ENCODE measurements at regions not wholly inside any gene's neighbourhood (a gene's known extent, or its start where the extent isn't known, plus 50 kb on each side); places are given as distances from the start of the nearest gene placed in this dataset.

DNA sequence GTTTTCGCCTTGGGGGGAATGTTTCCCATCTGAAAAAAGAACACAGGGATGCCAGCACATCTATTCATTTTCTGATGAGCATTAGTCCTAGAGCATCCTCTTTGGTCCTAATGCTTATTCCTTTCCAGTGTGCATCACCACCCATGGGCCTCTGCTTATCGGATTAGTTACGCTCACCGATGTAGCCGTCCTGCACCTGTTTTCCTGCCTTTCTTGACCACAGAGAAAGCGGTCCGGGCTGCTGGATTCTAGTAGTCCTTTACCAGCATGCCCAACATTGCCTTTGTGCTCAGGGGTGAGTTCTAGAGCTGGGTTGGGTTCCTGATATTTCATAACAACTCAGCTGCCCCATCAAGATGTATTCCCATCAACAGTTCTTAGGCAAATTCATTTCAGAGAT lies 2084.5 kb upstream of the C9orf72 start:
- DNase-seq, result no peak

DNA sequence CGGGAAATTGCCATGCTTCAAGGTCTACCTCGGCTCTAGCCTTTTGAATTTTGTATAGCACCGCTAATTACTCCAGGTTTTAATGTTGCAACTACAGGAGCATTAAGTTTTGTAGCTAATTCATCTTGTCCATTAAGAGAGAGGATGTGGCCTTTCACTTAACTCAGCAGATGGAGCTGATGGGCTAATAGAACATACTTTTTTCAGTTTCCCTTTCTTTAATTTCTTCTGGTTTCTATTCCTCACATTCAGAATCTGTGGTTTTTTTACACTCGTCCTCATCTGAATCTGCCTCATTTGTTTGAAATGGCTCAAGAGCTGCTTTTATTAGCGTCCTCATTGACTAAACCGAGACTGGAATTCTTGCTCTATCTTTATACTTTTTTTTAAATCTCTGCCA lies 2085.7 kb upstream of the C9orf72 start:
- DNase-seq, result no peak

DNA sequence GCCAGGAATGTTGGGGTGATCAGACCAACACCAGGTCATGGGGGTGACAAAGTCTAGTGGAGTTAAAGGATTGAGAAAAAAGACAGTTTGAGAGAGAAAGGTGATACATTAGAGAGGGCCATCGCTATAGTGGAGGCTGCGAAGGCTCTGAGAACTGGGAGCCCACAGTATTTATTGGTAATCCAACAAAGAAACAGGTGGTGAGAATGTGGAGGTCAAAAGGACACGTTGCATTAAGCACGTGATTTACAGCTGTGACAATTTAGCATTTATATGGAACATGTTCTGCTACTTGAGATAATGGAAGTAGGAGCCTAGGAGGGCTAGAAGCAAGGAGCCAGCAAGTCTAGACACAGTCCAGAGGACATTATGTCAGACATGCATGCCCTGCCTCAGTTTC lies 2086.5 kb upstream of the C9orf72 start:
- no peak for DNase-seq

DNA sequence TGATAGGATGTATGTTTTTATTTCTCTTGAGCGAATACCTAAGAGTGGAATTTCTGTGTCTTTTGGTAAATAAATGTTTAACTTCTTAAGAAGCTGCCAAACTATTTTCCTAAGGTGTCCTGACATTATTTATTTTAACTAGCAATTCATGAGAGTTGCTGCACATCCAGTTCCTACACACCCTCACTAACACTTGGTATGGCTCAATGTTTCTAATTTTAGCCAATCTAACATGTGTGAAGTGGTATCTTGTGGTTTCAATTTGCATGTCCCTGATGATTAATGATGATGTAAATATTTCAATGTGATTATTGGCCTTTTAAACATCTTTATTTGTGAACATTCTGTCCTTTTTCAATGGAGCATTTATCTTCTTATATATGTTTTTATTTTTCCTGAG lies 2095.5 kb upstream of the C9orf72 start:
- no peak for DNase-seq

DNA sequence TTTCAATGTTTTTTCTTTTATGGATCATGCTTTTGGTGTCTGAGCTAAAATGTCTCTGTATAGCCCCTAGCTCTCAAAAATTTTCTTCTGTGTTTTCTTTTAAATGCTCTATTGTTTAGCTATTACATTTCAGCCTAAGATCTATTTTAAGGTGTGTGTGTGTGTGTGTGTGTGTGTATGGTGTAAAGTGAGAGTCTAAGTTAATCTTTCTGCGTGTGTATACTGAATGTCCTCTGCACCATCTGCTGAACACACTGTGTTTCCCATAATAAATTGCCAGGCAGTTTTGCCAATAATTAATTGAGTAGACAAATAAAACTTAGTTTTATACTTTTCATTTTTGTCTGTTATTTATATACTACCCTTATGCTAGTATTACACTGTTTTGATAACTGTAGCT lies 2096.3 kb upstream of the C9orf72 start:
- no peak for DNase-seq

DNA sequence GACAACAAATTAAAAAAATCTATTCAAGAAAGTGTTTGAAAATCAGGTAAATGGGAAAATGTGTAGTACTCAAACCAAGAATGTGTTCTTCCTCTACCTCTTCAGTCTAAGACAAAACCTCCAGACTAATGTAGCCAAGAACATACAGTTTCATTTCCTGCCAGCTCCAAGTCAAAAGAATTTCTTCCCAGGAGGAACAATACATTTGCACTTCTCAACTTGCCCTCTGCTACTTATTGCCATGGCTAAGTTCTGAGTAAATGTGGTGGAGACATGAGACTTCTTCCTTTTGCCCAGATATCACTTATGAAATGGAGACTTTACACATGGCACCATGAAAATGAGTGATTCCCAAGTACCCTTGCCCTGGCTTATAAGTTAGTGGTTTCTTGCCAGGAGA lies 2112.2 kb upstream of the C9orf72 start:
- no peak for DNase-seq

DNA sequence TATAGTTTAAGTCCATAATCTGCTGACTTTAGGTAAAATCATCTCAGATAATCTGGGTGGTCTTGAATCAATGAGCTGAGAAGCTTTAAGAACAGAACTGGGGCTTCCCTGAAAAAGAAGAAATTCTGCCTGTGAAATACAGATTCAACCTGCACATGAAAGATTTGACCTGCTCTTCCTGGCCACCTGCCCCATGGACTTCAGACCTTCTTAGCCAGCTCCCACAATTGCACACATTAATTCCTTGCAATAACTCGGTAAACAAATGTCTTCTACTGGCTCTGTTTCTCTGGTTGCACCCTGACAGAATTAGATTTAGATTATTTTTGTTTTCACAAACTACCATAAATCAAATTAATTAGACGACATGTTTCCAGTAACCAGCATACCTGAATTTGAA lies 2117.9 kb upstream of the C9orf72 start:
- DNase-seq, result no peak

DNA sequence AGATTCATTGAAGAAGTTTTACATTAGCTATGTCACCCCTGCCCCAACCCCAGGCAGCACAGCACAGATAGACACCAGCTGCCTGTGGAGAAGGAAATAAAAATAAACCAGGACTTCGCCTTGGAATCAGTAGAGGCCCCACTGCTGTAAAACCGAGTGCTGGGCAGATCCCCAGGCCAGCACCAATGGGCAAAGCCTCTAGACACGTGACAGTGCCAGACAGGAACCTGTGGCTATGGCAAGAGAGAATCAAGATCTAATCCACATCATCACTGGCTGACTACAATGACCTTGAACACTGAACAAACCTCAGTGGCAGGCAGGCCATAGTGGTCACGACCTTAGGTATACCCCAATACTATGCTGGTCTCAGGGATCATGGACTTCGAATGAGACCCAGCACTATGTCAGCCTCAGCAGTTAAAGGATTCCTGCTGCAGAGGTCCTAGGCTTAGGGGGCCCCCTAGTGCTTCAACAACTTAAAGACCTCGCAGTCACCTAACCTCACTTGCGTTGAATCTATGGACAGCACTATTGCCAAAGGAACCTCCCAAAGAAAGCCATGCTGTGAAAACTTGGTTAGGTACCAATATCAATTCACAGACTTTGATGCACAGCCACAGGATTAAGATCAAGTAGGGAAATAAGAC lies 2118.6 kb upstream of the C9orf72 start:
- no peak for DNase-seq

DNA sequence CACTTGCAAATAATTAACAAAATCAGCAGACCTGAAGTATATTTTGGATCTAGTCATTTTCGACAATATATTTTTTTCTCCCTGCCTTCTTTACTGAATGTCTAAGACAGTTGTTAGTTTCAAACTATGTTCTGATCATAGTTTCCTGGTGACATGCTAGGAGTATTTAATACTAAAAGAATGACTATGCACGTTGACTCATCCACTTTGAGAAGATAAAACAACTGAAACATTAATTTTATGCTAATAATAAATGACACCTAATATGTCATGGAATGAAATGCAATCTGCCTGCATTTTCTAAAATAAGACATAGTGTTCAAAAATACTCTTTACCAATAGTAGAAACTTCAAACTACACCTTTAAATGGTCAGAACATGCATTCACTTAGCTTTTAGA lies 2123.7 kb upstream of the C9orf72 start:
- no peak for DNase-seq

DNA sequence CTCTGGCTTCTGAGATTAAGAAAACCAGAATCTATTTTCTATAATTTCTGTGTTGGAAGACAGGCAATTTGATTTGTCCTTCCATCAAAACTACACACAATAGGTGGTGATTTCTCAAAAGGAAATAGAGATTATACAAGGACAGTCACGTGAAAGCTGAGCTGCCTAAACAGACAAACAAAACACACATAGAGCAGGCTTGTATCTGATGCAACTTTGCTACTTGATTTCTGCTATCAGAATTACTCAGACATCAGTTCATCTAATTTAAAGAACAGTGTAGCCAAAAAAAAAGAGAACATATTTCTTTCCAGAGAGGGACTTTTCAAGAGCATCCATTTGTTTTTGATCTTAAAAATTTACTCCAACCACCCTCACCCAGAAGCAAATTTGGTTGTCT lies 2128.3 kb upstream of the C9orf72 start:
- no peak for DNase-seq

DNA sequence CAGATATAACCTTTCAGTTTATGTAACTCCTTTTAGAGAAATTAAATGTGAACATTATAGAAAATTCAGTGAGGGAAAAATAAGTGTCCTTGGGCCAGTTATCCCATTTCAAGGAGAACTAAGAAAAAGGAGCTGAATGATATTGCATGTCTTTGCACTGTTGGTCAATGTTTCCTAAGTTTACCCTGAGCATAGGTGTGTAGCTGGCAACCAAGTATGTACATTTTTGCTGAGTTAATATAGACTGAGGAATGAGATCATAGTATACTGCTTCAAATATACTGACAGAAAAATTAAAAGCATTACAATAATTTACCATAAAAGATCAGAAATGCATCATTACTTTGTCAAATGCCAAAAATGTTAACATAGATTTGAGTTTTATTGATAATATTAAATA lies 2128.7 kb upstream of the C9orf72 start:
- DNase-seq, result no peak

DNA sequence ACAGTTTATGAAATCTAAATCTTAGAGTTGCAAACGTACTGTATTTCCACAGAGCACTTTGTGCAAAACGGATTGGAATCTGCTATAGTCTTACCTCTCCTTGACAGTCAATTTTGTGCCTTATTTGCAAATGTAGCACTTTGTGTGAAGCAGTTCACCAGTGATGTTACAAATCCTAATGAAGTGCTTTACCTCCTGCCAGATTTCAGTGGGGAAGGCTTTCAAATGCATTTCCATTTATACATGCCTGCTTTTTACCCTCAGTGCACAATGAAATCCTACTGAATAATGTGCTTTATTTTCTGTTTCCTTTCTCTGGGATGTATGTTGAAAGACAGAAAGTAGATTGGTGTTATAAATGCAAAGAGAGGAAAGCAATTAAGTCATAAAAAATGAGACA lies 2141.6 kb upstream of the C9orf72 start:
- no peak for DNase-seq

DNA sequence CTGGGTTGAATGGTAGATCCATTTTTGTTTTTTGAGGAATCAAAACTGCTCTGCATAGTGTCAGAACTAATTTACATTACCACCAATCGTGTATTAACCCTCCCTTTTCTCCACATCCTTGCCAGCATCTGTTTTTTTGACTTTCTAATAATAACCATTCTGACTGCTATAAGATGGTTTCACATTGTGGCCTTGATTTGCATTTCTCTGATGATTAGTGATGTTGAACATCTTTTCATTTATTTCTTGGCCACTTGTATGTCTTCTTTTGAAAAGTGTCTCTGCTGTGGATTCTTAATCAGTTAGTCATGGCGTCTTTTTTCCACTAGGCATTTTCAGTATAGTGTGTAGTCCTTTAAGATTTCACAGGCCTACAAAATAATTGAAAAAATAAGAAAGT lies 2144.3 kb upstream of the C9orf72 start:
- no peak for DNase-seq

DNA sequence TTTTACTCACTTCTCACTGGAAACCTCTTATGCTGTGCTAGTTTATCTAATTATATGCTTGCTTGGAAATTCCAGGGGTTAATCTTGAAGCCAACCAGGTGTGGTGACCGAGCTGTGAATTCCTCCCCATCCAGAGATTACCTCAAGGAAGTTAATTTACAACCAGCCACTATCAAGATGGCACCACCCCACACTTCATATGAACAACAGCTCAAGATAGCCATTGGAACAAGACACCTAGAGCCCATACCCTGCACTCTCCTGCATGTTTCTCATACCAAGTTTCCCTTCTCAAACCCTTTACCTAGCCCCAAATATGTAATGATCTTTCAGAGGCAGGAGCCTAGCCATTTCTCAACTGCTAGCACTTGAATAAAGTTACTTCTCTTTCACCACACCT lies 2156.9 kb upstream of the C9orf72 start:
- DNase-seq, result no peak

DNA sequence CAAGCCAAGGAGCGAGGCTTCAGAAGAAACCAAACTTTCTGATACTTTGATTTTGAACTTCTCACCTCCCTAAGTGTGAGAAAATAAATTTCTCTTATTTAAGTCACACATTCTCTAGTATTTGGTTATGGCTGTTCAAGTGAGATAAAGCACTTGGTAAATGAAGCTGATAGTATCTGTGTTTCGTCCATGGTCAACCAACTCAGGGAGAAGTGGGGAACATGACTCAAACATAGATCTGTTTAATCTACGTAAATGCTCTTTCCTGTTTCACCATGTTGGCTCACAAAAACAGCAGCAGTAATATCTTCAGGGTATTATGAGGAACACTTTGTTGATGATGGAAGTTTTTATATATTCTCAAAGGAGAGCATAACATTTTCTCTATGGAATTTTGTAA lies 2167.2 kb upstream of the C9orf72 start:
- DNase-seq, result no peak

DNA sequence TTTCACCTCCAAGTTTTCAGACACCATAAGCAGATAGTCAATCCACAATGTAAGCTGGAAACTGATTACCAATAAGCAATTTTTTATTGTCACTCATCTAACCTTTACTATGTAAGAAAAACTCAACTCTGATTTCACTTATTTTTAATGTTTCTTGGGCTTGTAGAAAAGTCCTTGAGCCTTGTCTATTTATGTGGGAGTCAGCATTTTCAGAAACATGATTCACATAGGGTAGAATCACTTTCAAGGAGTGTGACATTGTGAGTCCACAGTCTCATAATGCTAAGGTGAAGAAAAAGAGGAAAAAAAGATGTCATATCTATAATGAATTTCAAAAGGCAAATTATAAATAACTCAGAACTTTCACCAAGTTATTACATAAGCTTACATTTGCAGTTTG lies 2167.9 kb upstream of the C9orf72 start:
- no peak for DNase-seq

DNA sequence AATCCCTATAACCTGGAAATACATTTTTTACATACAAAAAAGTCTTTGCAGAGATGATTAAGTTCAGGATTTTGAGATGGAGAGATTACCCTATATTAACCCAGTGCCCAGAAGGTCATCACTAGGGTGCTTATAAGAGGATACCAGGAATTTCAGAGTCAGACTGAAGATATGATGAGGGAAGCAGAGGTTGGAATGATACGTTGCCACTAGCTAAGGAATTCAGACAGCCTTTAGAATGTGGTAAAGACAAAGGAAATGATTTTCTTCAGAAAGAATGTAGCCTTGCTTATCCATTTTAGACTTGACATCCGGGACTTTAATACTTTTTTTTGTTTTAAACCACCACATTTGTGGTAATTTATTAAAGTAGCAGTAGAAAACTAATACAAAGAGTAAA lies 2176.8 kb upstream of the C9orf72 start:
- no peak for DNase-seq

DNA sequence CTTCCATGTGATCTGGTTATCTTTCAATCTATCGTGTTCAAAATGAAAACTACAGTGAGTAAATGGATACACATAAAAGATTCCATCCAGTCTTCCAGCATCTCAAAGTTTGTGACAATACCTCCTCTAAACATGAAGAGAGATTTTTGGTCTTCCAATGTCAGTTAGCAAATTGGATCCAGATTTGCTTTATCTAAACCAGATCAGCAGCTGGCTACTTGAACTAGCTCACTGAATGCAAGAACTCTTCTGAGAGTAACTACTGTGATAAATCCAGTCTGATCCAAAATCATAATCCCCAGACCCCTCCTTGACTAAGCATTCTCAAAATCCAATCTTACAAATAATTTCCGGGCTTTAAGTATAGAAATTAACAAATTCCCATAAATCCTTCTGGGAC lies 2177.9 kb upstream of the C9orf72 start:
- DNase-seq, result no peak

DNA sequence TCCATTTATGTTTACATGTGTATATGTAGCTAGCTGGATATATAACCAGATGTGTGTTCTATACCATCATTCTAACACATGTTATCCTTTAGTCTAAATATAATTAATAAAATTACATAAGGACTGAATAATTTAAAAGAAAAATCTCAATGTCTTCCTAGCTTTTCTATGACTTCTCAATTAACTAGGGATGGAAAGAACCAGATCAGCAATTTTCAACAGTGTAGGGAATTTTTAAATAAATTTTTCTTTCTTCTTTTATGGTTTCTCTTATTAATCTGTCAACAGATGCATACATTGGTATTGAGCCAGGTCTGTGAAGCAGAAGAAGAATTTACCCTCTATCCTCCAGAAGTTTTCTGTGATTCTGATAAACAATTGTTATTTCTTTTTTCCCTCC lies 2180.4 kb upstream of the C9orf72 start:
- no peak for DNase-seq

DNA sequence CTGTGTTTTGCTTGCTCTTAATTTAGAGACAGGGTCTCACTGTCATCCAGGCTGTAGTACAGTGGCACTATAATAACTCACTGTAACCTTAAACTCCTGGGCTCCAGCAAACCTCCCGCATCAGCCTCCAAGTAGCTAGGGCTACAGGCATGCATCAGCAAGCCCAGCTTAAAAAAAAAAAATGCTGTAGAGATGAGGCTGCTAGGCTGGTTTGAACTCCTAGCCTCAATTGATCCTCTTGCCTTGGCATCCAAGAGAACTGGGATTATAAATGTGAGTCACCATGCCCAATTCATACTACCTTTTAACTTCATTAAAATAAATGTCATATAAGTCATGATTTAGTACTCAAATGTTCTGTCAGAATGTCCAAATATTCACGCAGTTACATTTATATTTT lies 2195.7 kb upstream of the C9orf72 start:
- DNase-seq, result no peak

DNA sequence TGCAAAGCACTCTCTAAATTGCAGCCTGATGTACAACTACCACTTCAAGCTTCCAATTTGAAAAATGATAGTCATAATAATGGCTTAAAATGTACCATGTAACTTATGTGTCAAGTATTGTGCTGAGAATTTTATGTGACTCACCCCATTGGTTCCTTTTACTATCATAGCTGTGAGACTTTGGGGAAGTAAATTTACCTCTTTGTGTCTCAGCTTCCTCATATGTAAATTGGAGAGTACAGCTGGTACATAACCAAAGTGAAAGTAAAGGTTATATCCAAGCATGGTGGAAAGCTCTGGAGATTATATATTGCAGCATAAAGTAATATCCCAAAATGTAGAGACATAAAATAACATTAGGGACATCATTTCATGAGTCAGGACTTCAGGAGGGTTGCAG lies 2200.4 kb upstream of the C9orf72 start:
- no peak for DNase-seq

DNA sequence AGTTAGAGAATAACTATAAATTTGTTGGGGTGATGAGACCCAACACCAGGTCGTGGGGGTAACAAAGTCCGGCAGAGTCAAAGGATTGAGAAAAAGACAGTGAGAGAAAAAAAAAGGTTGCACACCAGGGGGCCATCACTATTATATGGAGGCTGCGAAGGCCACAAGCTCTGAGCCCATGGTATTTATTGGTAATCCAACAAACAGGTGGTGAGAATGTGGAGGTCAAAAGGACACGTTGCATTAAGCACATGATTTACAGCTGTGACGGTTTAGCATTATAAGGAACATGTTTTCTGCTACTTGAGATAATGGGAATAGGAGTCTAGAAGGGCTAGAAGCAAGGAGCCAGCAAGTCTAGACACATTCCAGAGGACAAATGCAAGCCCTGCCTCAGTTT lies 2202.2 kb upstream of the C9orf72 start:
- no peak for DNase-seq

DNA sequence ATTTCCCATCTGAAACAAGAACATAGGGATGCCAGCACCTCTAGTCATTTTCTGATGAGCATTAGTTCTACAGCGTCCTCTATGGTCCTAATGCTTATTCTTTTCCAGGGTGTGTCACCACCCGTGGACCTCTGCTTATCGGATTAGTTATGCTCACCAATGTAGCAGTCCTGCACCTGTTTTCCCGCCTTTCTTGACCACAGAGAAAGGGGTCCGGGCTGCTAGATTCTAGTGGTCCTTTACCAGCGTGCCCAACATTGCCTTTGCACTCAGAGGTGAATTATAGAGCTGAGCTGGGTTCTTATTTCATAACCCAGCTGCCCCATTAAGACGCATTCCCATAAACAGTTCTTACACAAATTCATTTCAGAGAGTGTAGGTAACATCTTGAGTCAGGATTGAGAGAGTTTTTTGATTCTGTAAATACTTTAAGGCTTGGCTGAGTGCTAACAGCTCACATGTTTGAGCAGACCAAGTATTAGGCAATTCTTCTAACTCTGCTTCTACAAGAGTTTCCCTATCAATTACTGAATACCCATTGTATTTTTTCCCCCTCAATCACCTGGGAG lies 2205.1 kb upstream of the C9orf72 start:
- no peak for DNase-seq

DNA sequence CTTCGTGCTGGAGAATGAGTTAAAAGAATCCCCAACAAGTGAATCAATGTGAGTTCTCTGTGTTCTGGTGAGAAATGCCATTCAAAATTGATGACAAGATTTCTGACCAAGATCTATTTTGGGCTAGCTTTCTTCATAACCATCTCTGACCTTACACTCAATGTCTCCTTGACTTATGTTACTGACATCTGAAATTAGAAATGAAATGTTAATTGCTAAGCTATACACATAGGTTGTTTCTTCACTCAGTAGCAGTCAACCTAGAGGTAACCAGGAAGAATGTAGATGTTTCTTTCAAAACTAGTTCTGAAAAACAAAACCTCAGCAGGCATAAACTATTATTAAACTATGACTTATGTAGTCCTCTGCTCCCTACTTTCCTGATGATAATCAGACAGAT lies 2220.7 kb upstream of the C9orf72 start:
- DNase-seq, result no peak

DNA sequence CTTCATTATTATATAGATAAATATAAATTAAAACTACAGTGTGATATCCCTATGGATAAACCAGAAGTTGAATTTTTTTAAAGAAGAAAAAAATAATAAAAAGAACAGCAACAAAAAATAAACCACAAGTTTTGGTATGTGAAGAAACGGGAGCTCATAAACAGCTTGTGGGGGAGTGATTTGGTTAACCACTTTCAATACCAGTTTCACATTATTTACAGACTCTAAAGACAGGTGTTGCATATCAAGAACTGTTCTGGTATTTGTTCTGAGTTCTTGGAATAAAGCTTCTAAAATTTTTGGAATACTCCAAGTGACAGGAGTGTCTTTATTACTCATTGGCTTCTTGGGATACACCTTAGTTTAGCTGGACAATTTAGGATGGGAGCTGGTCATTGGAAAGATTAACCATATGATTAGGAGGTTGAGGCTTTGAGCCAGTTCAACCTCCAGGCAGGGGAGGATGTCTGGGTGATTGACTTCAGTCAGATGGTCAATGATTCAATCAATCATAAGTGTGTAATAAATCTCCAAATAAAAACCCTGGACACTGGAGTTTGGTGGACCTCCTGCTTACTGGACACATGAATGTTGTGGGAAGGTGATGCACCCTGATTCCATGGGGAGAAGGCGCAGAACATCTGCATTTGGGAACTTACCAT lies 2223.1 kb upstream of the C9orf72 start:
- DNase-seq, result no peak

Measured in NCI-H1105 (cell line).